ENCODE measurements at regions not wholly inside any gene's neighbourhood (a gene's known extent, or its start where the extent isn't known, plus 50 kb on each side); places are given as distances from the start of the nearest gene placed in this dataset.

DNA sequence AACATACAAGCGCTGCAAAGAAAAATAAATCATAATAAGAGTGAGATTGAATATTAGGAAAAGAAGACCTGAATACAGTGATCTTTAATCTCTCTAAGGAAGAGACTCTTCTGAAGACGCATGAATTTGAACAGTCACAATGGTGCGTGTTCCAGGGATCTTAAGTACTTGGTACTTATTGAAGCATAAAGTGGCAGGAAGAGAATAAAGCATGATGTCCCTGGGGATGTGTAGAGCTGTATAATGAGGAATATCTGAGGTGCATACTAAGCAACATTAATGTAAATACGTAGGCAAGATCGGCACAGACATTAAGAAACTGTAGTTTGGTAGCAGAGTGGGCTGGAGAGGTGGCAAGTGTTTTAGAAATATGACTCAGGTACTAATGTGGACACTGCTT, 246.2 kb upstream of the MCTP2 start:
- TF ChIP-seq, protein P1, sequence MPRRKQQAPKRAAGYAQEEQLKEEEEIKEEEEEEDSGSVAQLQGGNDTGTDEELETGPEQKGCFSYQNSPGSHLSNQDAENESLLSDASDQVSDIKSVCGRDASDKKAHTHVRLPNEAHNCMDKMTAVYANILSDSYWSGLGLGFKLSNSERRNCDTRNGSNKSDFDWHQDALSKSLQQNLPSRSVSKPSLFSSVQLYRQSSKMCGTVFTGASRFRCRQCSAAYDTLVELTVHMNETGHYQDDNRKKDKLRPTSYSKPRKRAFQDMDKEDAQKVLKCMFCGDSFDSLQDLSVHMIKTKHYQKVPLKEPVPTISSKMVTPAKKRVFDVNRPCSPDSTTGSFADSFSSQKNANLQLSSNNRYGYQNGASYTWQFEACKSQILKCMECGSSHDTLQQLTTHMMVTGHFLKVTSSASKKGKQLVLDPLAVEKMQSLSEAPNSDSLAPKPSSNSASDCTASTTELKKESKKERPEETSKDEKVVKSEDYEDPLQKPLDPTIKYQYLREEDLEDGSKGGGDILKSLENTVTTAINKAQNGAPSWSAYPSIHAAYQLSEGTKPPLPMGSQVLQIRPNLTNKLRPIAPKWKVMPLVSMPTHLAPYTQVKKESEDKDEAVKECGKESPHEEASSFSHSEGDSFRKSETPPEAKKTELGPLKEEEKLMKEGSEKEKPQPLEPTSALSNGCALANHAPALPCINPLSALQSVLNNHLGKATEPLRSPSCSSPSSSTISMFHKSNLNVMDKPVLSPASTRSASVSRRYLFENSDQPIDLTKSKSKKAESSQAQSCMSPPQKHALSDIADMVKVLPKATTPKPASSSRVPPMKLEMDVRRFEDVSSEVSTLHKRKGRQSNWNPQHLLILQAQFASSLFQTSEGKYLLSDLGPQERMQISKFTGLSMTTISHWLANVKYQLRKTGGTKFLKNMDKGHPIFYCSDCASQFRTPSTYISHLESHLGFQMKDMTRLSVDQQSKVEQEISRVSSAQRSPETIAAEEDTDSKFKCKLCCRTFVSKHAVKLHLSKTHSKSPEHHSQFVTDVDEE (CRISPR knock-in tag; IDR thresholded peaks at IDR 0.05) = no peak
- TF ChIP-seq, protein P2, sequence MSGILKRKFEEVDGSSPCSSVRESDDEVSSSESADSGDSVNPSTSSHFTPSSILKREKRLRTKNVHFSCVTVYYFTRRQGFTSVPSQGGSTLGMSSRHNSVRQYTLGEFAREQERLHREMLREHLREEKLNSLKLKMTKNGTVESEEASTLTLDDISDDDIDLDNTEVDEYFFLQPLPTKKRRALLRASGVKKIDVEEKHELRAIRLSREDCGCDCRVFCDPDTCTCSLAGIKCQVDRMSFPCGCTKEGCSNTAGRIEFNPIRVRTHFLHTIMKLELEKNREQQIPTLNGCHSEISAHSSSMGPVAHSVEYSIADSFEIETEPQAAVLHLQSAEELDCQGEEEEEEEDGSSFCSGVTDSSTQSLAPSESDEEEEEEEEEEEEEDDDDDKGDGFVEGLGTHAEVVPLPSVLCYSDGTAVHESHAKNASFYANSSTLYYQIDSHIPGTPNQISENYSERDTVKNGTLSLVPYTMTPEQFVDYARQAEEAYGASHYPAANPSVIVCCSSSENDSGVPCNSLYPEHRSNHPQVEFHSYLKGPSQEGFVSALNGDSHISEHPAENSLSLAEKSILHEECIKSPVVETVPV (CRISPR knock-in tag; IDR thresholded peaks at IDR 0.05) = no peak
- TF ChIP-seq ISL1 (CRISPR knock-in tag; IDR thresholded peaks at IDR 0.05) = no peak
- TF ChIP-seq, protein P3, sequence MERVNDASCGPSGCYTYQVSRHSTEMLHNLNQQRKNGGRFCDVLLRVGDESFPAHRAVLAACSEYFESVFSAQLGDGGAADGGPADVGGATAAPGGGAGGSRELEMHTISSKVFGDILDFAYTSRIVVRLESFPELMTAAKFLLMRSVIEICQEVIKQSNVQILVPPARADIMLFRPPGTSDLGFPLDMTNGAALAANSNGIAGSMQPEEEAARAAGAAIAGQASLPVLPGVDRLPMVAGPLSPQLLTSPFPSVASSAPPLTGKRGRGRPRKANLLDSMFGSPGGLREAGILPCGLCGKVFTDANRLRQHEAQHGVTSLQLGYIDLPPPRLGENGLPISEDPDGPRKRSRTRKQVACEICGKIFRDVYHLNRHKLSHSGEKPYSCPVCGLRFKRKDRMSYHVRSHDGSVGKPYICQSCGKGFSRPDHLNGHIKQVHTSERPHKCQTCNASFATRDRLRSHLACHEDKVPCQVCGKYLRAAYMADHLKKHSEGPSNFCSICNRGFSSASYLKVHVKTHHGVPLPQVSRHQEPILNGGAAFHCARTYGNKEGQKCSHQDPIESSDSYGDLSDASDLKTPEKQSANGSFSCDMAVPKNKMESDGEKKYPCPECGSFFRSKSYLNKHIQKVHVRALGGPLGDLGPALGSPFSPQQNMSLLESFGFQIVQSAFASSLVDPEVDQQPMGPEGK (CRISPR knock-in tag; IDR thresholded peaks at IDR 0.05; ENCODE audit: borderline replicate concordance) = no peak
- TF ChIP-seq ZFP3 (CRISPR knock-in tag; IDR thresholded peaks at IDR 0.05) = no peak
- no peak for TF ChIP-seq RARB (CRISPR knock-in tag; IDR thresholded peaks at IDR 0.05)
- TF ChIP-seq ESRRG (CRISPR knock-in tag; IDR thresholded peaks at IDR 0.05) = no peak
- TF ChIP-seq TCF4 (CRISPR knock-in tag; IDR thresholded peaks at IDR 0.05; ENCODE audit: borderline replicate concordance) = no peak
- TF ChIP-seq SNAI2 (CRISPR knock-in tag; IDR thresholded peaks at IDR 0.05) = no peak
- no peak for TF ChIP-seq OSR1 (CRISPR knock-in tag; IDR thresholded peaks at IDR 0.05)
